D721Med (cell line): ENCODE measurements at regions not wholly inside any gene's neighbourhood (a gene's known extent, or its start where the extent isn't known, plus 50 kb on each side); places are given as distances from the start of the nearest gene placed in this dataset.

ENCODE experiments used
- DNase-seq: peaks from one replicate; pipeline ENCODE4 v3.0.0; 2011; ENCODE audit warnings: low spot score; ENCODE audit not compliant: insufficient read length
- FAIRE-seq: peaks from 2 replicates; lab custom pipeline; 2011; peaks lifted over from hg19 to GRCh38; lab: Jason Lieb, UNC
- TF ChIP-seq, protein P1 (sequence below): IDR thresholded peaks from 2 replicates; pipeline ENCODE4 v1.5.1; 2012; ENCODE audit warnings: mild to moderate bottlenecking, control low read depth; ENCODE audit not compliant: insufficient read depth; ENCODE audit errors: missing control alignments

DNA sequence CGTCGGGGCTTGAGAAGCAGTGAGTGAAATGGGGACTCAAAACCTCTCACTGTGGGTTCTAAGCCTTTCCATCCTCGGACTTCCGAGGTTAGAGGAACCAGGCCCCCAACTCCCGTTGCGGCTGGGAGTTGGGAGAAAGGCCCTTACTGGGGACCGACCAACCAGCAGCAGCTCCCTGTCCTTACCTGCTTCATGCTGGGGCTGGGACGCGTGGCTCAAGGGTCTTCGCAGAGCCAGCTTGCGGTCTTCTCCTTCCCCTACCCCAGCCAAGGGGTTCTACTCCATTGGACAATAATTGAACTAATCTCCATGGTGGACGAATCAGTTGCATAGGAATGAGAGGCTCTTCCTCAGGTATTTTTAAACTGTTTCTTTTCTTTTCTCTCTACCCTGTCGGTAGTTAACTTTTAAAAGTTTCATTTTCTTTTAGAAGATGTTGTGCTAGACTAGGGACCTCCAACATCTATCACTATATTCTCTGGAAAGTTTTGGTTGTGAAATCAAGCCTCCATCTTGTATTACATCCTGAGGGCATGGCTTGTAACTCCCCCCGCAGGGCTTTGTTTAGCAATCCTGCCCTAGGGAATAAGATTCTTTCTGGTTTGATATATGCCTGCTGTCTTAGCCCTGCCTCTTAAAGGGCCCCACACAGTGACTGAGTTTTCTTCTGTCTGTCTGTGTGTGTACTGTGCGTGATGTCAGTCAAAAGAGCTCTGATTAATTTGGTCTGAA is 1027.1 kb upstream of the PCDH9 start:
- no peak for FAIRE-seq
- no peak for DNase-seq
- TF ChIP-seq, protein P1, sequence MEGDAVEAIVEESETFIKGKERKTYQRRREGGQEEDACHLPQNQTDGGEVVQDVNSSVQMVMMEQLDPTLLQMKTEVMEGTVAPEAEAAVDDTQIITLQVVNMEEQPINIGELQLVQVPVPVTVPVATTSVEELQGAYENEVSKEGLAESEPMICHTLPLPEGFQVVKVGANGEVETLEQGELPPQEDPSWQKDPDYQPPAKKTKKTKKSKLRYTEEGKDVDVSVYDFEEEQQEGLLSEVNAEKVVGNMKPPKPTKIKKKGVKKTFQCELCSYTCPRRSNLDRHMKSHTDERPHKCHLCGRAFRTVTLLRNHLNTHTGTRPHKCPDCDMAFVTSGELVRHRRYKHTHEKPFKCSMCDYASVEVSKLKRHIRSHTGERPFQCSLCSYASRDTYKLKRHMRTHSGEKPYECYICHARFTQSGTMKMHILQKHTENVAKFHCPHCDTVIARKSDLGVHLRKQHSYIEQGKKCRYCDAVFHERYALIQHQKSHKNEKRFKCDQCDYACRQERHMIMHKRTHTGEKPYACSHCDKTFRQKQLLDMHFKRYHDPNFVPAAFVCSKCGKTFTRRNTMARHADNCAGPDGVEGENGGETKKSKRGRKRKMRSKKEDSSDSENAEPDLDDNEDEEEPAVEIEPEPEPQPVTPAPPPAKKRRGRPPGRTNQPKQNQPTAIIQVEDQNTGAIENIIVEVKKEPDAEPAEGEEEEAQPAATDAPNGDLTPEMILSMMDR = no peak

DNA sequence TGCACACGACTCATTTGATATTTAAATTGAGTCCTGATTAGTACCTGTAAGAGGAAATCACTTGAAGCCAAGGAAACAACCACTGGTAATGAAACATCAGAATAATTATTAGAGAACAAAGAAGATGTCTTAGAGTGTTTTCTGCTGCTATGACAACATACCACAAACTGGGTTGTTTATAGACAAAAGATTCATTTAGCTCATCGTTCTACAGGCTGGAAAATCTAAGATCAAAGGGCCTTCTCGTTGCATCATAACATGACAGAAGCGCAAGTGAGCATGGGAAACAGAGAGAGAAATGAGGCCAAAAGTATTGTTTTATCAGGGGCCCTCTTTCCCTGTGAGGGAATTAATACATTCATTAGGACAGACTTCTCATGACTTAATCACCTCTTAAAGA is 1024.0 kb upstream of the PCDH9 start:
- FAIRE-seq = peak; percentile 6
- no peak for DNase-seq
- TF ChIP-seq, protein P1 = no peak

DNA sequence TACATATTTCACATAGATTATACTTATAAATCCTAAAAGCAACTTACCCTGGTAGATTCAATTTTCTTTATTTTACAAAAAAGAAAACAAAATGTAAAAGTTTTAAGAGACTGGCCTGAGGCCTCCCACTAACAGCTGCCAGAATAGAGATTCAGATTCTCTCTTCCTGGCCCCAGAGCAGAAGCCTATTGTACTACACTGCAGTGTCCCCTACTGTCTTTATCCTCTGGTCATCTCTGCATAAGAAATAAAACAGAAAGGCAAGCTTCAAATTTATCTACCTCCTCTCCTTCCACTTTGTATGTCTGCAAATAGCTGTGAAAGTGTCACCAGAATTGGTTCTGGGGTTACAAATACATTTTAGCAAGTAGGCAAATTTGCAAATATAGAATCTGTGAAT is 1004.1 kb upstream of the PCDH9 start:
- DNase-seq = no peak
- no peak for FAIRE-seq
- TF ChIP-seq, protein P1 = peak; percentile 12

GRCh38 chr13:68232351-68233130 is 1002.4 kb upstream of the PCDH9 start:
- TF ChIP-seq, protein P1 = no peak
- no peak for DNase-seq
- no peak for FAIRE-seq

GRCh38 chr13:68214691-68215415 is 984.7 kb upstream of the PCDH9 start:
- TF ChIP-seq, protein P1 = no peak
- FAIRE-seq = peak; percentile 64

GRCh38 chr13:68199271-68199670 is 969.1 kb upstream of the PCDH9 start:
- TF ChIP-seq, protein P1 = no peak
- no peak for DNase-seq

More at GRCh38 chr13:68214691-68215415, 984.7 kb upstream of the PCDH9 start:
- no peak for DNase-seq

More at GRCh38 chr13:68199271-68199670, 969.1 kb upstream of the PCDH9 start:
- FAIRE-seq = no peak
